ENCODE measurements at regions not wholly inside any gene's neighbourhood (a gene's known extent, or its start where the extent isn't known, plus 50 kb on each side); places are given as distances from the start of the nearest gene placed in this dataset.

DNA sequence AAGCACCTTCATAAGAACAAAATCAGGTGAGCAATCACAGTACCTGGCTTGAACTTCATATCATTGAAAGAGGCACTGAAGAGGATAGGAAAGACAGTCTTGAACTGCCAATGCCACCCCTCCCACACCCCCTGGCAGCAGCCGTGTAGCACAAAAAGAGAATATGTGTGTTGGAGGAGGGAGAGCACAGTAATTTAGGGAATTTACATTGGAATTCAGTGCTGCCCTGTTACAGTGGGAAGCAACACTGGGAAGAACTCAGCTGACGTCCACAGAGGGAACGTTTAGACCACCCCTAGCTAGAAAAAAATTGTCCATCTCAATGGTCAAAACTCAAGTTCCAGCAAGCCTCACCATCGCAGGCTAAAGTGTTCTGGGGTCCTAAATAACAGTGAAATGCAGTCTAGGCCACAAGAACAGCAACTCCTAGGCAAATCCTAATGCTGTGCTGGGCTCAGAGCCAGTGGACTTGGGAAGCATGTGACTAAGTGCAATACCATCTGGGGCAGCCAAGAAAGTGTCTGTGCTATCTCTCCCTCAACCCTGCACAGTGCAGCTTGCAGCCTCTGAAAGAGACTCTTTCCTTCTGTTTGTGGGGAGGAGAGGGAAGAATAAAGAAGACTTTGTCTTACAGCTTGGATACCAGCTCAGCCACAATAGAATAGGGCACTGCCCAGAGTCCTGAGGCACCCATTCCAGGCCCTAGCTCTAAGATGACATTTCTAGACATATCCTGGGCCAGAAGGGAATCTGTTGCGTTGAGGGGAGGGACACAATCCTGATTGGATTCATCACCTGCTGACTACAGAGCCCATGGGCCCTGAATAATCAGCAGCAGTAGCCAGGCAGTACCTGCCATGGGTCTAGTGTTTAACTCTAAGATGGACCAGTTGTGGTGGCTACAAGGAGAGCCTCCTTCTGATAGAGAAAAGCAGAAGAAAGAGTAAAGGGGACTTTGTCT is 62.1 kb upstream of the VLDLR start:
- TF ChIP-seq, protein P1, sequence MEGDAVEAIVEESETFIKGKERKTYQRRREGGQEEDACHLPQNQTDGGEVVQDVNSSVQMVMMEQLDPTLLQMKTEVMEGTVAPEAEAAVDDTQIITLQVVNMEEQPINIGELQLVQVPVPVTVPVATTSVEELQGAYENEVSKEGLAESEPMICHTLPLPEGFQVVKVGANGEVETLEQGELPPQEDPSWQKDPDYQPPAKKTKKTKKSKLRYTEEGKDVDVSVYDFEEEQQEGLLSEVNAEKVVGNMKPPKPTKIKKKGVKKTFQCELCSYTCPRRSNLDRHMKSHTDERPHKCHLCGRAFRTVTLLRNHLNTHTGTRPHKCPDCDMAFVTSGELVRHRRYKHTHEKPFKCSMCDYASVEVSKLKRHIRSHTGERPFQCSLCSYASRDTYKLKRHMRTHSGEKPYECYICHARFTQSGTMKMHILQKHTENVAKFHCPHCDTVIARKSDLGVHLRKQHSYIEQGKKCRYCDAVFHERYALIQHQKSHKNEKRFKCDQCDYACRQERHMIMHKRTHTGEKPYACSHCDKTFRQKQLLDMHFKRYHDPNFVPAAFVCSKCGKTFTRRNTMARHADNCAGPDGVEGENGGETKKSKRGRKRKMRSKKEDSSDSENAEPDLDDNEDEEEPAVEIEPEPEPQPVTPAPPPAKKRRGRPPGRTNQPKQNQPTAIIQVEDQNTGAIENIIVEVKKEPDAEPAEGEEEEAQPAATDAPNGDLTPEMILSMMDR (IDR thresholded peaks at IDR 0.05; ENCODE audit: insufficient read depth, low read length) = no peak
- DNase-seq (ENCODE audit: low read depth) = peak; percentile 99
- no peak overlapping the region for H3K4me3 ChIP-seq (ENCODE audit: low read depth, low read length)

DNA sequence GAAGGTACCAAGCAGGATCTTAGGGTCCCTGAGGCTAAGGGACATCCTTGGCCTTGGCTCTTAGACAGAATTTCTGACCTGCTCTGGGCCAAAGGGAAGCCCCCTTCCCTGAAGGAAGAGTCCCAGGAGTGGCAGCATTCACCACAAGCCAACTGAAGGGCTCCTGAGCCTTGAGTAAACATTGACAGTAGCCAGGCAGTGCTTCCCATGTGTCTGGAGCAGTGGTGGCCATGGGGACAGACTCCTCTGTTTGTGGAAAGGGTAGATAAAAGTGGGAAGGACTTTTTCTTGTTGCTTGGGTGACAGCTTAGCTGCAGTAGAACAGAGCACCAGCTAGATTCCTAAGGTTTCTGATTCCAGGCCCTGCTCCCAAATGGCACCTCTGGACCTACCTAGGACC is 61.4 kb upstream of the VLDLR start:
- no peak overlapping the region for H3K4me3 ChIP-seq (ENCODE audit: low read depth, low read length)
- TF ChIP-seq, protein P1 (IDR thresholded peaks at IDR 0.05; ENCODE audit: insufficient read depth, low read length) = no peak
- DNase-seq (ENCODE audit: low read depth) = no peak

DNA sequence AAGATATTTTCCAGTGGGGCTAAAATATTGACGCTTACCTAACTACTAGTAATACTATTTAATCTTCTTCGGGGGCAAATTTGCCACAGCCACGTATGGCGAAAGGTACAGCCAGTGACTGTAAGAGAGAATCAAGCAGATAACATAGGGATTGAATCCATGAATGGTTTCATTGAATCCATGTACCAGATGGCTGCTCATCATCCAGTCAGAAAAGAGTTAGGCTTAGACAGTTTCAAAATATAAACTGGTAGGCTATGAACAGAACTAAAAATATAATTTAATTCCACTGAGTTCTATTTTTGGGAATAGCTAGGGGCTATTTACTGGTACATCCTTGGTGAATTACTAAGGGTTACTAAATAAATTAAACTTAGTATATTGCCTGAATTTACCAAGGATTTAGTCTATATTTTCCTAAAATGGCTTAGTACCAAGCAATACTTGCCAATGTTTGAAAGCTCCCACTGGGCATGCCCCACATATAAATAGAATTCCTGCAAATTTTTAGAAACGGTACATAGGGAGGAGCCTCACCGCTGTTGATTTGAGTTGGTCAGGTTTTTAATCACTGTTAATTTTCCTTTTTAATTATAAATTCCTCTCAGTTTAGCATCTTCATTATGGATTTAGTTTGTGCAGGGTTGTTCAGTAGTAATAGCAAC is 55.8 kb upstream of the VLDLR start:
- TF ChIP-seq, protein P1 (IDR thresholded peaks at IDR 0.05; ENCODE audit: insufficient read depth, low read length) = no peak
- H3K4me3 ChIP-seq (ENCODE audit: low read depth, low read length) = no peak overlapping the region
- no peak for DNase-seq (ENCODE audit: low read depth)

DNA sequence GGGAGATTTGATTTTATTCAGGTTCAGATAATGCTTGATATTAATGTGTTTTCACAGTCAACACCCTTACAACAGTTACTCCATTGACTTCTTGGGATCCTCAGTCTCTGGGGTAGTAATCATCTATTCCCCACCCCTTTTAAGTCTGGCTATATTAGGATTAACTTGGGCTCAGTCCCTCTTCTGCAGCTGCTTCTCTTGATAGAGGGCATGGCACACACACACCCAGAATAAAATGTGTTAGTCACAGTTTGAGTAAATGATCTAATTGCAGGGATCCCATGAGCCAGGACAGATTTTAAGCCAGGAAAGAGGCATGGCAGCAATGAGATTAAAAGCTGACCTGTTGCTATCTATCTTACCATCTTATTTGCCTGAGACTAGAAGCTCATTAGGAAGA is 53.7 kb upstream of the VLDLR start:
- DNase-seq (ENCODE audit: low read depth) = peak; percentile 16
- no peak overlapping the region for H3K4me3 ChIP-seq (ENCODE audit: low read depth, low read length)
- TF ChIP-seq, protein P1 (IDR thresholded peaks at IDR 0.05; ENCODE audit: insufficient read depth, low read length) = no peak

DNA sequence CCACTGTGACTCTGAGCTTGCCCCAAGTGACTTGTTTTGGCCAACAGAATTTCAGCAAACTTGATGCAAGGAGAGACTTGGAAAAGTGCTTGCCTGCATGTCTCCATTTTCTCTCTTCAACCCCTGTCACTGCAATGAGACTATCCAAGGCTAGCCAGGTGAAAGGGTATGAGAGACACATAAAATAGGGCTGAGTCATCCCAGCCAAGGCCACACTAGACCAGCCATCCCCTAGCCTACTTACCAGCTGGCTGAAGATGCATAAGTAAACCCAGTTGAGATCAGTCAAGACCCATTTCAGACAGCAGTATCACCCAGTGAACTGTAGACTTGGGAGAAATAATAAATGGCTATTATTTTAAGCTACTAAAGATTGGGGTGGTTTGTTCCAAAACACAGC is 52.9 kb upstream of the VLDLR start:
- H3K4me3 ChIP-seq (ENCODE audit: low read depth, low read length) = no peak overlapping the region
- no peak for DNase-seq (ENCODE audit: low read depth)
- TF ChIP-seq, protein P1 (IDR thresholded peaks at IDR 0.05; ENCODE audit: insufficient read depth, low read length) = no peak

DNA sequence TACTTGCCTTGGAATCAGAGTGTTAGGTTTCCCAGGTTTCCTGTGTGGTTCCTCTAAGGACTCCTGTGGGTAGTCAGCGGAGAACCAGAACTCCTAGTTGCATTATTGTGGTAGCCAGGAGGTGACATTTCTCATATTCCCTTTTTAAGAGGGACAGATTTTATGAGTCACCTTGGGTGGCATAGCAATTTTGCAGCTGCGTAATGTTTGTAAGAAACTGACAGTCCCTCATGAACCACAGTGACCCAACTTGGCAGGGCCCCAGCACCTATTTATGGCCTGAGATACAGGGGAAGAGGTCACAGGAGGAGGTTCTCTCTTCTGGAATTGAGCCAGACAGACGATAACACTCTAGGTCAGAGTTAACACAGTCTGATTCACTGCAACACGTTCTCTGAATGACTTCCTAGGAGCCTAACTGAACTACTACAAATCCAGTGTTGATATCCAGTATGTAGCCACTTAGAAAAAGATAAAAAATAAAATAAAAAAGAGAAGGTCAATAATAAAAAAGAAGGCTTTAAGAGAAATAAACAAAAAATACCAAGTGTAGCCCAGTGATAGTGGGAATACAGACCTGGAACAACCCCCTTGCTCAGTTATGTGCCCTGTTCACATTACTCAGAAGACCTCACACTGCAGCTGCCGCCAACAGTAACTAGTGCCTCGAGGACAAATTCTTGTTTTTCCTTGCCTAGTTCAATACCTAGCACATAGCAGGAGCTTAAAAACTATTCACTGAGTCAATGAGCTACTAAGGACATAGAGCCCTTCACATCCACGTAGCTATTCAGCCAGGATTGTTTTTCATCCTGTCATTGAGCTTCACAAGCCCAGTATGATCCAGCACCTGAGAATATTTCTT is 50.7 kb upstream of the VLDLR start:
- TF ChIP-seq, protein P1 (IDR thresholded peaks at IDR 0.05; ENCODE audit: insufficient read depth, low read length) = no peak
- DNase-seq (ENCODE audit: low read depth) = peak; percentile 70
- H3K4me3 ChIP-seq (ENCODE audit: low read depth, low read length) = no peak overlapping the region
